Neuron (in vitro differentiated cells): ENCODE measurements at regions not wholly inside any gene's neighbourhood (a gene's known extent, or its start where the extent isn't known, plus 50 kb on each side); places are given as distances from the start of the nearest gene placed in this dataset.

Source experiments
- H2AFZ ChIP-seq: one replicate; pipeline ENCODE4 v1.6.1; 2013; ENCODE audit warnings: low read depth, mild to moderate bottlenecking, inconsistent platforms, low read length, moderate library complexity
- H3K27me3 ChIP-seq: one replicate; pipeline ENCODE4 v1.6.1; 2013; ENCODE audit warnings: low read length; ENCODE audit not compliant: insufficient read depth
- H3K36me3 ChIP-seq: one replicate; pipeline ENCODE4 v1.6.1; 2013; ENCODE audit warnings: low read length; ENCODE audit not compliant: insufficient read depth
- H3K4me1 ChIP-seq: one replicate; pipeline ENCODE4 v1.6.1; 2013; ENCODE audit warnings: low read length; ENCODE audit not compliant: insufficient read depth
- H3K4me3 ChIP-seq: 2 replicates; pipeline ENCODE4 v1.5.1; 2013; ENCODE audit warnings: mild to moderate bottlenecking, low read length, moderate library complexity
- H3K9me3 ChIP-seq: one replicate; pipeline ENCODE4 v1.6.1; 2013; ENCODE audit warnings: low read length

- Histone ChIP-seq H3K4me3 (no peak overlapping the region), H3K4me1 (no peaks in the 10 kb centered on the region), H2AFZ (no peak overlapping the region), H3K9me3 (no peaks in the 10 kb centered on the region), H3K36me3 (no peaks in the 10 kb centered on the region), H3K27me3 (no peaks in the 10 kb centered on the region)
Observed at GRCh38 chr2:145715601-145716000, 1195.7 kb upstream of the ZEB2 start.

GRCh38 chr2:145710303-145710702, 1190.4 kb upstream of the ZEB2 start:
- no peaks in the 10 kb centered on the region for H3K27me3 ChIP-seq
- H2AFZ ChIP-seq, result no peak overlapping the region
- no peaks in the 10 kb centered on the region for H3K4me1 ChIP-seq
- H3K36me3 ChIP-seq, result no peaks in the 10 kb centered on the region
- H3K4me3 ChIP-seq, result no peak overlapping the region
- no peaks in the 10 kb centered on the region for H3K9me3 ChIP-seq

DNA sequence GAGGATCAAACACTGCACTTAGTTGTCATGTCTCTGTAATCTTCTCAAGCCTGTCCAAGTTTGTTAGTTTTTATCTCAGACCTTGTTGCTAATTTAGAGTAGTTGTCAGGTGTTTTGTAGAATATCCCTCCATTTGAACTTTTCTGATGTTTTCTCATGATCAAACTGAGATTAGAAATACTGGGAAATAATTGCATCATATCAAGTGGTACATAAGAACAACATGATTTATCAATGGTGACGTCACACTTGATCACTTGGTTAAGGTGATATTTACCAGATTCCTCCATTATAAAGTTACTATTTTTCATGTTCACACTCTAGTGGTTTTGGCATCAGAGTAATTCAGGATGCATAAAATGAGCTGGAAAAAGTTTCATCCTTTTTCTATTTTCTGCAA, 1182.4 kb upstream of the ZEB2 start:
- Histone ChIP-seq H3K36me3 (no peaks in the 10 kb centered on the region), H3K27me3 (no peaks in the 10 kb centered on the region), H3K4me1 (no peaks in the 10 kb centered on the region), H3K4me3 (no peak overlapping the region), H2AFZ (no peak overlapping the region), H3K9me3 (no peaks in the 10 kb centered on the region)

- Histone ChIP-seq H3K36me3 (no peaks in the 10 kb centered on the region), H3K27me3 (no peaks in the 10 kb centered on the region), H3K9me3 (no peaks in the 10 kb centered on the region), H3K4me3 (no peak overlapping the region), H3K4me1 (no peaks in the 10 kb centered on the region), H2AFZ (no peak overlapping the region)
Observed at GRCh38 chr2:145692971-145693478, 1173.1 kb upstream of the ZEB2 start.

DNA sequence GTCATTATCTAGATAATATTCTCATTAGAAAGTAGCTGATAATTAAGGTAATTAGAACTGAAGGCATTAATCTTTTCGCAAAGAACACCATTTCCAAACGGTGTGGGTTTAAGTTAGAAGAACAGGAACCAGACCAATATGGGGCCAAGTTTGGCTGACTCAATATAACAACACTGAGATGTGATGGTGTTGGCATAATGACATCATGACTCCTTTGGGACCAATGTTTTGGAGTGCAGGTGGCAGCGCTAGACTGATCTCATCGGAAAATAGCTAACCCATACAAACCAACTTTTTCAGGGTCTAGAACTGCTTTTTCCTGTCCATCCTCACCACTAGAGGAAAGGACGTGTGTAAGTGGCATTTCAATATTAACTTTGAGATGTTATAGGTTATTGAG, 1171.7 kb upstream of the ZEB2 start:
- Histone ChIP-seq H3K4me3 (no peak overlapping the region), H2AFZ (no peak overlapping the region), H3K36me3 (no peaks in the 10 kb centered on the region), H3K27me3 (no peaks in the 10 kb centered on the region), H3K4me1 (no peaks in the 10 kb centered on the region), H3K9me3 (no peaks in the 10 kb centered on the region)

- Histone ChIP-seq H2AFZ (no peak overlapping the region), H3K27me3 (no peaks in the 10 kb centered on the region), H3K4me3 (no peak overlapping the region), H3K4me1 (no peaks in the 10 kb centered on the region), H3K36me3 (no peaks in the 10 kb centered on the region), H3K9me3 (no peaks in the 10 kb centered on the region)
Observed at GRCh38 chr2:145690183-145690778, 1170.4 kb upstream of the ZEB2 start.

DNA sequence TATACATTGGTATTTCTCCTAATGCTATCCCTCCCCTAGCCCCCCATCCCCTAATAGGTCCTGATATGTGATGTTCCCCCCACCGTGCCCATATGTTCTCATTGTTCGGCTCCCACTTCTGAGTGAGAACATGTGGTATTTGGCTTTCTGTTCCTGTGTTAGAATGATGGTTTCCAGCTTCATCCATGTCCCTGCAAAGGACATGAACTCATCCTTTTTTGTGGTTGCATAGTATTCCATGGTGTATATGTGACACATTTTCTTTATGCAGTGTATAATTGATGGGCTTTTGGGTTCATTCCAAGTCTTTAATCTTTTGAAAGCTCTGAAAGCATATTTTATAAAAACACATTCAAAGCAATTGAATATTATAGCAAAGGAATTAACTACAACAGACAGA, 1169.4 kb upstream of the ZEB2 start:
- Histone ChIP-seq H3K9me3 (no peaks in the 10 kb centered on the region), H2AFZ (no peak overlapping the region), H3K27me3 (no peaks in the 10 kb centered on the region), H3K4me1 (no peaks in the 10 kb centered on the region), H3K36me3 (no peaks in the 10 kb centered on the region), H3K4me3 (no peak overlapping the region)

DNA sequence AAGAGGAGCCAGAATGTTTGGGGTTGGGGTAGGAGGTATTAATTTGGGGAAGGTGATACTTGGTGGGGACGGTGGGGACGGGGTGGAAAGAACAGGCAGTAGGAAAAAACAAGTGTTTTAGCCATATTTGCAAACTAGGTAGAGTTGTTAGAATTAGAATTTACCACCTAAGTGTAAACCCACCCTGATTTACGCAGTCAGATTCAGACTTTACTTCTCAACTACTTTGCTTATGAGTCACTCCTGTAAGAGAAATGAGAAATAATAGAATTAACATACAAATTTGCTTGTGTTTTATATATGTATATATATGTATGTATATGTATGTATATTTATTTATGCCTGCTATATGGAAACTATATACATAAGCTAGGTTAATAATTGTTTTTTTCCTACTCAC, 1168.2 kb upstream of the ZEB2 start:
- H3K9me3 ChIP-seq, result no peaks in the 10 kb centered on the region
- H3K36me3 ChIP-seq, result no peaks in the 10 kb centered on the region
- no peaks in the 10 kb centered on the region for H3K4me1 ChIP-seq
- H2AFZ ChIP-seq, result no peak overlapping the region
- no peaks in the 10 kb centered on the region for H3K27me3 ChIP-seq
- H3K4me3 ChIP-seq, result no peak overlapping the region

DNA sequence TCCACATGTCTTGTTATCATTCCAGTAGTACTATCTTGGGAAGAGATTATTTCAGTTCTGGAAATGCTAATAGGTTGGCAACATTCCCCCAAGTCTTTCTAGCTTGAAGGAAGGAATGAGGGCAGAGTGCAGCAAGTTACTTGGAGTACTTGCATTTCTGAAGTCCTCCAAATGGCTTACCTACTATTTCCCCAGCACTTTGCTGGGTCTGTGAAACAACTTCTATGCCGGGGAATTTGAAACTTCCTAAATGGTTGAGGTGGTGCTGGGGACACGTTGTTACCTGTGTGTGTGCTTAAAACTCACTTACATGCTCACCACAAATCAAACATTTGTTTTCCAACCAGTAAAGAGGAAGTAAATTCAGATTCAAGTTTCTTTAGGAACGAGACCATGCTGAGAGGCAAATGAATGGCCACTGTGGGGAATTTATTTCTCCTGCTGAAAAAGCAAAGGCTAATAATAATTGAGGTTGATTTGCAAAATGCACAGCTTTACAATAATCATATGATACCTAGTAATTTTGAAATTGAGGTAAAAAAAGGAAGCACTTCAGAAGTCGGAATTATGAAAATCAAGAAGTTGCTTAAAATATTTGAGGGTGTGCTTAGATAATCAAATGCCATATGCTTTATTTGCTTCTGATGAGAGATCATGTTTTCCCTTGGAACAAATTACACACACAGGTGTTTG, 1167.7 kb upstream of the ZEB2 start:
- no peaks in the 10 kb centered on the region for H3K36me3 ChIP-seq
- no peak overlapping the region for H2AFZ ChIP-seq
- no peak overlapping the region for H3K4me3 ChIP-seq
- no peaks in the 10 kb centered on the region for H3K9me3 ChIP-seq
- no peaks in the 10 kb centered on the region for H3K4me1 ChIP-seq
- no peaks in the 10 kb centered on the region for H3K27me3 ChIP-seq

- H3K4me3 ChIP-seq, result no peak overlapping the region
- H3K36me3 ChIP-seq, result no peaks in the 10 kb centered on the region
- no peak overlapping the region for H2AFZ ChIP-seq
- H3K9me3 ChIP-seq, result no peaks in the 10 kb centered on the region
- no peaks in the 10 kb centered on the region for H3K4me1 ChIP-seq
- no peaks in the 10 kb centered on the region for H3K27me3 ChIP-seq
Observed at GRCh38 chr2:145685383-145686050, 1165.6 kb upstream of the ZEB2 start.

- H3K4me3 ChIP-seq, result no peak overlapping the region
- H3K36me3 ChIP-seq, result no peaks in the 10 kb centered on the region
- H3K4me1 ChIP-seq, result no peaks in the 10 kb centered on the region
- no peak overlapping the region for H2AFZ ChIP-seq
- no peaks in the 10 kb centered on the region for H3K27me3 ChIP-seq
- no peaks in the 10 kb centered on the region for H3K9me3 ChIP-seq
Observed at GRCh38 chr2:145682546-145683157, 1162.7 kb upstream of the ZEB2 start.

DNA sequence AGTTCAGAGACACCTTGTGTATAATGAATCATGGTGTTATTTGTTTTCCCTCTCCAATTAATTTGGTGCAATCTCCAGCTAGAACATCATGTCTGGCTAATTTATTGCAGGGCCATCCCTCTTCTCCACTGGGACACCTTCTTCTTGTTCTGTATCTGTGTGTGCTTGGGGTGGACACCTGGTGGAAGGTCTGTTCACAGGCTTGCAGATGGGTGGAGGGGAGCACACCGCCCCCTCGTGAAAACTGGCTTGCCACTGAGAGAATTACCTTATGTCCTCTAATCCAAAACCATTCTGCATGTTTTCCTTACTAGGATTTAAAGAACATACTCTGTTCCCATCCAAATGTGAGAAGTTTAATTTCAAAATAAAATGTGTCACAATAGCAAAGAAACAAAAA, 1160.4 kb upstream of the ZEB2 start:
- no peak overlapping the region for H2AFZ ChIP-seq
- H3K4me3 ChIP-seq, result no peak overlapping the region
- no peaks in the 10 kb centered on the region for H3K27me3 ChIP-seq
- H3K9me3 ChIP-seq, result no peaks in the 10 kb centered on the region
- H3K4me1 ChIP-seq, result no peaks in the 10 kb centered on the region
- no peaks in the 10 kb centered on the region for H3K36me3 ChIP-seq

DNA sequence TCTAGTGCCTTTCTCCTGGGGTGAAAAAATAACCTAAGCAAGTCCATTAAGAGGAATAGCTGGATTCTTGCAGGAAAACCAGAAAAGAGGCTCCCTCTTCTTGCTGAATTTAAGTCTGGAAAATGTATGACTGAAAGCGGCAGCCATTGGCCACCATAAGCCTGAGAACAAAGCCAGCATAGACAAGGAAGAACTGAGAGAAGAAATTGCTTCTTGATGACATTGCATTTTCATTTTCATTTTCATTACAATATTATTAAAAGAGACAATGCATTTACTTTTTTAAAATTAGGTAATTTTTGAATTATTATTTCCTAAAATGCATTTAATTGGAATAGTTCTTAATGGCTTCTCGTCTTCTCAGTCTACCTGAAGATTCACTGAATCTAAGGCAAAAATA, 1157.5 kb upstream of the ZEB2 start:
- no peaks in the 10 kb centered on the region for H3K4me1 ChIP-seq
- H3K4me3 ChIP-seq, result no peak overlapping the region
- no peaks in the 10 kb centered on the region for H3K36me3 ChIP-seq
- no peak overlapping the region for H2AFZ ChIP-seq
- H3K27me3 ChIP-seq, result no peaks in the 10 kb centered on the region
- H3K9me3 ChIP-seq, result no peaks in the 10 kb centered on the region
